ENCODE measurements at regions not wholly inside any gene's neighbourhood (a gene's known extent, or its start where the extent isn't known, plus 50 kb on each side); places are given as distances from the start of the nearest gene placed in this dataset.
A peak's percentile ranks its signal among the peaks of the same experiment; 100 is the strongest.

DNA sequence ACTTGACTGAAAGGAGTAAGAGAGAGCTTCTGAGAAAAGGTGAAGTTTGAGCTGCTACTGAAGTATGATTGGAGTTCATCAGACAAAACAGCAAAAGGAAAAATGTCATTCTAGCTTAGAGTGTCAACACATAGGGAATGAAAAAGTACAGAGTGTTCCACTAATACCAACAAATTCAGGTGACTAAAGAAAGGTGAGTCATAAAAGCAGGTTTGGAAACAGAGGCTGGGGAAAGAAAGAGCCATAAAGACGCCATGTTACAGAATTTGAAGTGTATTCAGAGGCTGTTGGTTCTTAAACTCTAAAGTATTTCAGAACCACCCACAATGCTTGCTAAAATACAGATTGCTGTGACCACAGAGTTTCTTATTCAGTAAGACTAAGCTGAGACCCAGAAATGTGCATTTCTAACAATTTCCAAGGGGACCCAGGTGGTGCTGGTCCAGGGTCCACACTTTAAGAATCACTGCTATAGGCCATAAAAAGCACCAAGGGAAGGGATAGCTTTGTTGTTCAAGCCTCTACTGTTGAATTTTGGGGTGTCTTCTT, 143.1 kb downstream of the ELAPOR2 start:
- H3K36me3 ChIP-seq (ENCODE audit: insufficient read depth, low read length): no peaks in the 10 kb centered on the region

DNA sequence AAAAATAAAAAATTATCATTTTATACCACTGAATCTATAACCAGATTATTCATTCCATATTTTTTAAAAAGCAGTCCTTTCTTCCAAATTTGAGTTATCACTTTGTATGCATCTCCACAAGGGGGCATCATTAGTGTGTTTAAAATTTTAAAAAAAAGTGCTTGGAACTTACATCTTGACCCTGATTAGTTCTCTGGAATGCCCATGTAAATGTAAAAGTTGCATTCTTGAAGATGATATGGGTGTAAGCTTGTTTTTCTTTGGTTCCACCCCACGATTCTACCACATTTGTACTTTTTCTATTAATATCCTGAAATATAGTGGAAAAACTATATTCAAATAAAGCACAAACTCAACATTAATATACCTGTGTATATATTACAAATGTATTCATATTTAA, 144.9 kb downstream of the ELAPOR2 start:
- no peaks in the 10 kb centered on the region for H4K20me1 ChIP-seq (ENCODE audit: insufficient read depth, low read length, poor library complexity, severe bottlenecking)
- TF ChIP-seq EZH2phosphoT487 (IDR thresholded peaks at IDR 0.05; ENCODE audit: borderline replicate concordance): no peak
- TF ChIP-seq, protein P1, sequence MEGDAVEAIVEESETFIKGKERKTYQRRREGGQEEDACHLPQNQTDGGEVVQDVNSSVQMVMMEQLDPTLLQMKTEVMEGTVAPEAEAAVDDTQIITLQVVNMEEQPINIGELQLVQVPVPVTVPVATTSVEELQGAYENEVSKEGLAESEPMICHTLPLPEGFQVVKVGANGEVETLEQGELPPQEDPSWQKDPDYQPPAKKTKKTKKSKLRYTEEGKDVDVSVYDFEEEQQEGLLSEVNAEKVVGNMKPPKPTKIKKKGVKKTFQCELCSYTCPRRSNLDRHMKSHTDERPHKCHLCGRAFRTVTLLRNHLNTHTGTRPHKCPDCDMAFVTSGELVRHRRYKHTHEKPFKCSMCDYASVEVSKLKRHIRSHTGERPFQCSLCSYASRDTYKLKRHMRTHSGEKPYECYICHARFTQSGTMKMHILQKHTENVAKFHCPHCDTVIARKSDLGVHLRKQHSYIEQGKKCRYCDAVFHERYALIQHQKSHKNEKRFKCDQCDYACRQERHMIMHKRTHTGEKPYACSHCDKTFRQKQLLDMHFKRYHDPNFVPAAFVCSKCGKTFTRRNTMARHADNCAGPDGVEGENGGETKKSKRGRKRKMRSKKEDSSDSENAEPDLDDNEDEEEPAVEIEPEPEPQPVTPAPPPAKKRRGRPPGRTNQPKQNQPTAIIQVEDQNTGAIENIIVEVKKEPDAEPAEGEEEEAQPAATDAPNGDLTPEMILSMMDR (conservative IDR thresholded peaks at IDR 0.05; ENCODE audit: low read length): peak; percentile 65
- no peak overlapping the region for H2AFZ ChIP-seq (ENCODE audit: low read length)
- no peak overlapping the region for H3K4me2 ChIP-seq (ENCODE audit: low read depth, low read length, poor library complexity, severe bottlenecking)
- no peaks in the 10 kb centered on the region for H3K79me2 ChIP-seq (ENCODE audit: insufficient read depth, low read length)
- no peaks in the 10 kb centered on the region for H3K9me3 ChIP-seq (ENCODE audit: insufficient read depth, low read depth, low read length)
- H3K4me3 ChIP-seq (ENCODE audit: low read length, poor library complexity, severe bottlenecking): no peak overlapping the region
- no peaks in the 10 kb centered on the region for H3K9me2 ChIP-seq (replicated peaks; ENCODE audit: low read depth, low read length)
- no peaks in the 10 kb centered on the region for H3F3A ChIP-seq (ENCODE audit: low read depth)
- no peaks in the 10 kb centered on the region for H3K27me3 ChIP-seq (ENCODE audit: insufficient read depth, low read length, poor library complexity, severe bottlenecking)
- H3K36me3 ChIP-seq (ENCODE audit: insufficient read depth, low read length): no peaks in the 10 kb centered on the region
- no peaks in the 10 kb centered on the region for H3K4me1 ChIP-seq (ENCODE audit: insufficient read depth, low read length, poor library complexity, severe bottlenecking)
- no peak overlapping the region for H3K9ac ChIP-seq (ENCODE audit: low read depth, low read length, poor library complexity, severe bottlenecking)

More for the DNA sequence above, 143.1 kb downstream of the ELAPOR2 start:
- no peaks in the 10 kb centered on the region for H3K9me3 ChIP-seq (ENCODE audit: insufficient read depth, low read depth, low read length)
- TF ChIP-seq, protein P1 (conservative IDR thresholded peaks at IDR 0.05; ENCODE audit: low read length): no peak
- TF ChIP-seq EZH2phosphoT487 (IDR thresholded peaks at IDR 0.05; ENCODE audit: borderline replicate concordance): no peak
- H3K4me2 ChIP-seq (ENCODE audit: low read depth, low read length, poor library complexity, severe bottlenecking): no peak overlapping the region
- no peaks in the 10 kb centered on the region for H3K4me1 ChIP-seq (ENCODE audit: insufficient read depth, low read length, poor library complexity, severe bottlenecking)
- H3K9me2 ChIP-seq (replicated peaks; ENCODE audit: low read depth, low read length): no peaks in the 10 kb centered on the region
- no peak overlapping the region for H3K9ac ChIP-seq (ENCODE audit: low read depth, low read length, poor library complexity, severe bottlenecking)
- no peaks in the 10 kb centered on the region for H4K20me1 ChIP-seq (ENCODE audit: insufficient read depth, low read length, poor library complexity, severe bottlenecking)
- no peaks in the 10 kb centered on the region for H3K79me2 ChIP-seq (ENCODE audit: insufficient read depth, low read length)
- no peaks in the 10 kb centered on the region for H3K27me3 ChIP-seq (ENCODE audit: insufficient read depth, low read length, poor library complexity, severe bottlenecking)
- H3F3A ChIP-seq (ENCODE audit: low read depth): no peaks in the 10 kb centered on the region
- no peak overlapping the region for H3K4me3 ChIP-seq (ENCODE audit: low read length, poor library complexity, severe bottlenecking)
- no peak overlapping the region for H2AFZ ChIP-seq (ENCODE audit: low read length)
